ENCODE measurements at regions not wholly inside any gene's neighbourhood (a gene's known extent, or its start where the extent isn't known, plus 50 kb on each side); places are given as distances from the start of the nearest gene placed in this dataset.

DNA sequence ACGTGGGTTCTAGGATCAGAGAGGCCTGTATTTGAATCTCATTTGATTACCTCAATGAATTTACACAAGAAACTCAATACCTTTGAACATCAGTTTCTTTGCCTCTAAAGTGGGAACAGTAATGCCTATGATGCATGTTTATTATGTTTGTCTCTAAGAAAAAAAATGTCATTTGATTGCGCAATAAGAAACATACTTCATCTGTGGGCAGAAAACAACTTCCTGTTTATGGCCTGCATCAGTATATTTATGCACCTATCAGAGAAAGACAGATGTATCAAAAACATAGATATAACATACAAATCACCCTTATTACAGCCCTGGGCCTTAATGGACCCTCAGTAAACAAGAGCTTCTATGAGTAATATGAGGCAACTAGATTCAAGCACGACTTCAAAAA is 516.4 kb upstream of the ARID1B start:
- no peak overlapping the region for H3K4me3 ChIP-seq (ENCODE audit: low read depth, low read length)
- no peak for DNase-seq (ENCODE audit: low read depth, low spot score)
- TF ChIP-seq, protein P1, sequence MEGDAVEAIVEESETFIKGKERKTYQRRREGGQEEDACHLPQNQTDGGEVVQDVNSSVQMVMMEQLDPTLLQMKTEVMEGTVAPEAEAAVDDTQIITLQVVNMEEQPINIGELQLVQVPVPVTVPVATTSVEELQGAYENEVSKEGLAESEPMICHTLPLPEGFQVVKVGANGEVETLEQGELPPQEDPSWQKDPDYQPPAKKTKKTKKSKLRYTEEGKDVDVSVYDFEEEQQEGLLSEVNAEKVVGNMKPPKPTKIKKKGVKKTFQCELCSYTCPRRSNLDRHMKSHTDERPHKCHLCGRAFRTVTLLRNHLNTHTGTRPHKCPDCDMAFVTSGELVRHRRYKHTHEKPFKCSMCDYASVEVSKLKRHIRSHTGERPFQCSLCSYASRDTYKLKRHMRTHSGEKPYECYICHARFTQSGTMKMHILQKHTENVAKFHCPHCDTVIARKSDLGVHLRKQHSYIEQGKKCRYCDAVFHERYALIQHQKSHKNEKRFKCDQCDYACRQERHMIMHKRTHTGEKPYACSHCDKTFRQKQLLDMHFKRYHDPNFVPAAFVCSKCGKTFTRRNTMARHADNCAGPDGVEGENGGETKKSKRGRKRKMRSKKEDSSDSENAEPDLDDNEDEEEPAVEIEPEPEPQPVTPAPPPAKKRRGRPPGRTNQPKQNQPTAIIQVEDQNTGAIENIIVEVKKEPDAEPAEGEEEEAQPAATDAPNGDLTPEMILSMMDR (IDR thresholded peaks at IDR 0.05; ENCODE audit: insufficient read depth, low read length, missing control alignments): no peak
- ChIA-PET CTCF (no interaction called here), POLR2A (no interaction called here)

DNA sequence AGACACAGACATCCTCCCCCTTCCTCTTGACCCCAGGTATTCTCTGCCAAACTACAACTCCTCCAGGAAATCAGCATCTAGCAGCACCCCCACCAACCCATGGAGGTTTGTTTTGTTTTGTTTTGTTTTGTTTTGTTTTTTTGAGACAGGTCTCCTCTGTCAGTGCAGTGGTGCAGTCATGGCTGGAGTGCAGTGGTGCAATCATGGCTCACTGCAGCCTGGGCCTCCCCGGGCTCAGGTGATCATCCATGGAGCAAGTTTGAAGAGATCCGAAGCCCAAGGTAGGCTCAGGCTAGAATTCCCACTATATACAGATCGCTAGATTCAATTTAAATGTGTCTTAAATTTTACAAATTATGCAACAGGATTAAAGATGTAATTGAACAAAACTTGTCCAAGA is 518.2 kb upstream of the ARID1B start:
- H3K4me3 ChIP-seq (ENCODE audit: low read depth, low read length): no peak overlapping the region
- TF ChIP-seq, protein P1 (IDR thresholded peaks at IDR 0.05; ENCODE audit: insufficient read depth, low read length, missing control alignments): no peak
- CTCF ChIA-PET: no interaction called here
- no peak for DNase-seq (ENCODE audit: low read depth, low spot score)
- POLR2A ChIA-PET: no interaction called here

DNA sequence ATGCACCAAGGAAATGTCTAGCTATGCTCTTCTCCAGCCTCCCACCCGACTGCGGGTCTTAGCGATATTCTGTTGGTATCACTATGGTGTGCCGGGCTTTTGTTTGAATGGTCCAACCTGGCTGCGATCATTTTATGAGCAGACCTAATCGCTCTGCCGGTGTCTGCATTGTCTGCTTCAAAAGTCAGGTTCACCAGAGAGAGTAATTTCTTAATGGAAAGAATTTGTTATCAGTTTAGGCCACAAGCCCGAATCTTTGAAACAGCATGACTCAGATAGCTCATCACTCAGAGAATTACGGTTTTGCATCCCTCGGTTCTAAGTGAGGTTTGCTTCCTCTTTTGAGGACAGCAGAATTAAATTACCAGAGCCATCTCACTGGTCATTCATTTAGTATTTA is 521.0 kb upstream of the ARID1B start:
- DNase-seq (ENCODE audit: low read depth, low spot score): no peak
- H3K4me3 ChIP-seq (ENCODE audit: low read depth, low read length): no peak overlapping the region
- TF ChIP-seq, protein P1 (IDR thresholded peaks at IDR 0.05; ENCODE audit: insufficient read depth, low read length, missing control alignments): no peak
- ChIA-PET CTCF (no interaction called here), POLR2A (no interaction called here)

DNA sequence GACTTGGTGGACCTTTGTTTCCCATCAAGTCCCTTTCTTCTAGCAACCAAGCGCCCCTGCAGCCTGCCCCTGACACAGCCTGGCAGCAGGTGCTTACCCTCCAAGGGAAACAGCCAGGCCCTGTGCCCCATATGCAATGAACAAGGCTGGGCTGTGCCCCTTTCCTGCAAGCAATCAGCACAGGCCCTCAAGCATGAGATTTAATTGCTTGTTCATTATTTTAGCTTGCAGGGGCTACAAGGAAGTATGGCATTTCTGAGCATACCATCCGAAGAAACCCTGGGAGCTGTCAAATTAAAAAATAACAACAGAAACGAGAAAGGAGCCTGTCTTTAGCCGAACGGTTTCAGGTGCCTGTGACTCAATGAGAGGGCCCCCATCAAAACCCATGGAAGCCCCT is 522.9 kb upstream of the ARID1B start:
- CTCF ChIA-PET: no interaction called here
- TF ChIP-seq, protein P1 (IDR thresholded peaks at IDR 0.05; ENCODE audit: insufficient read depth, low read length, missing control alignments): no peak
- POLR2A ChIA-PET: no interaction called here
- DNase-seq (ENCODE audit: low read depth, low spot score): no peak
- no peak overlapping the region for H3K4me3 ChIP-seq (ENCODE audit: low read depth, low read length)

DNA sequence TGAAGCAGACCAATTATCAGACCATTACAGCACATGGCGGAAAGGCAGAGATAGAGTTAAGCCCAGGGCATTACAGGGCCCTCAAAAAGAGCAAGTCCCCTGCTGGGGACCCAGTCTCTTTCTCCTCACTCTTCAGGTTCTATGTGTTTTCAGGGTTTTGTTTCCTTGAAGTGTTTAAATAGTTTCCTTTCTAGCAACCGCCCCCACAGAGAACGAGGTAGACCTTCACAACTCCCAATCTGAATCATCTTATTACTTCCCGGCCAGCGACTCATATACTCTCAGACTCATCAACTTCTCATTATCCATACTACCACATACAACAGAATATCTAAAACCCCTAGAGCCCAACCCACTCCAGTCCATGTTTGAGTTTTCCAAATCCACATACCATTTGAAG is 526.6 kb upstream of the ARID1B start:
- CTCF ChIA-PET: no interaction called here
- no peak overlapping the region for H3K4me3 ChIP-seq (ENCODE audit: low read depth, low read length)
- no peak for DNase-seq (ENCODE audit: low read depth, low spot score)
- POLR2A ChIA-PET: no interaction called here
- TF ChIP-seq, protein P1 (IDR thresholded peaks at IDR 0.05; ENCODE audit: insufficient read depth, low read length, missing control alignments): no peak

DNA sequence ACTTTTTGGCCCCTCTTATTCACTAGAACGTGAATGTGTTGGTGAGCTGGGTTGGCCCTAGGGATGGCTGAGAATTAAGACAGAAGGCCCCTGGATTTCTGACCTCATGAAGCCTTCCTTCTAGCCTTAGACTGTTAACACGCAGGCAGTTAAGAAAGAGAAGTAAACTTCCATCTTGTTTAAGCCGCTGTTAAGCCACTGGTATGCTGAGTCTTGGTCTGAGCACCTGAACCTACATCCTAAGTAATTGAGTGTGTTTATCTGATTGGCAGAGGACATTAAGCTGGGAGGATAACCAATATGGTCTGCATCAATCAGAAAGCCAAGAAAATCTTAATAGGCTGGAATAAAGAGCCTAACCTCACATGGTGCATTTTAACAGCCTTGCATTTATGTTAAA is 535.0 kb upstream of the ARID1B start:
- TF ChIP-seq, protein P1 (IDR thresholded peaks at IDR 0.05; ENCODE audit: insufficient read depth, low read length, missing control alignments): no peak
- ChIA-PET CTCF (no interaction called here), POLR2A (no interaction called here)
- H3K4me3 ChIP-seq (ENCODE audit: low read depth, low read length): no peak overlapping the region
- no peak for DNase-seq (ENCODE audit: low read depth, low spot score)
